ENCODE measurements at regions not wholly inside any gene's neighbourhood (a gene's known extent, or its start where the extent isn't known, plus 50 kb on each side); places are given as distances from the start of the nearest gene placed in this dataset.

DNA sequence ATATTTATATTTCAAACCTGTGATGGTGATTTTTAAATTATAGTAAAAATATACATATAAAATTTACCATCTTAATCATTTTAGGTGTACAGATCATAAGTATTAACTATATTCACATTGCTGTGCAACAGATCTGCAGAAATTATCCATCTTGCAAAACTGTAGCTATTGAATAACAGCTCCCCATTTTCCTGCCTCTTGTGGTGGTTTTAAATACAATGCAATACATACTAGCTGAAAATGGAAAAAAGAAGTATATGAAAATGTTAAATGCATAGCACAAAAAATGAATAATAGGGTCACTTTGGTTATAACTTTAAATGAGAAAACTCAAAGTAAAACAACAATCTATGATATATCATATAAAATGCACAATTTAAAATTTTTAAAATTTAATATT is 130.9 kb upstream of the VPREB1 start:
- no peak for TF ChIP-seq CTCF (IDR thresholded peaks at IDR 0.05; ENCODE audit: insufficient read depth, low read length, poor library complexity, severe bottlenecking)
- H3K27me3 ChIP-seq (ENCODE audit: control insufficient read depth, insufficient read depth, low read length), result no peaks in the 10 kb centered on the region
- H3K4me3 ChIP-seq (ENCODE audit: low read depth, low read length), result no peak overlapping the region
- DNase-seq (ENCODE audit: low read depth), result no peak
- H3K36me3 ChIP-seq (ENCODE audit: control insufficient read depth, insufficient read depth, low read length), result no peaks in the 10 kb centered on the region

DNA sequence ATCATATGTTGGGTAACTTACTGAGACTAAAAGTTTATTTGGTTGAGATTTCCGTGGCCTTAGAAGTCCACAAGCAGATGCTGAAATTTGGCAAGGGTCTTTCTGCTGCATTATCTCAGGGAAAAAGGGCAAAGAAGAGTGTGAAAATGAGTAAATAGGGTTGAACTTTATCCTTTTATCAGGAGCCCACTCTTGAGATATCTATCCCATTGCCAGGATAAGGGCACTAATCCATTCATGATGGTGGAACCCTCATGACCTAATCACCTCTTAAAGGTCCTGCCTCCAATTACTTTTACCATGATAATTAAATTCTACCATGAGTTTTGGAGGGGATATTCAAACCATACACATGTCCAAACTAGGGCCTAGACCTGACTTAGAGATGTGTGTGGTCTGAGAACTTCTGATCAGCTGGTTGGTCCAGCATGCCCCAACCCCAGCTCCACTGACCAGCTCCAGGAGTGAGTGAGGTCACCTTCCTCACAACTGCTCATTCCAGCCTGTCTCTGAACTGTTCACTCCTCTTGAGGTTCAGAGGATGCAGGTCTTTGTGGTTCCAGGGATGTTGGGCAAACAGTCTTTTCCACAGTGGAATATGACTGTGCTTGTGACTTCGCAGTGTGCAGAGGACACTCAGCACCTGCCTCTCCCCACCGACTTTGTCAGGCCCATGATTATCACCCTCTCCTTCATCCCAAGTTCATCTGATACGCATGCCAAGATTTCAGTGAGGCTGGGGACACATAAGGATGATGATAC is 130.1 kb upstream of the TOP3B start:
- Histone ChIP-seq H3K27me3 (ENCODE audit: control insufficient read depth, insufficient read depth, low read length) (no peaks in the 10 kb centered on the region), H3K4me3 (ENCODE audit: low read depth, low read length) (no peak overlapping the region), H3K36me3 (ENCODE audit: control insufficient read depth, insufficient read depth, low read length) (no peaks in the 10 kb centered on the region)
- no peak for DNase-seq (ENCODE audit: low read depth)
- no peak for TF ChIP-seq CTCF (IDR thresholded peaks at IDR 0.05; ENCODE audit: insufficient read depth, low read length, poor library complexity, severe bottlenecking)

- DNase-seq (ENCODE audit: low read depth), result no peak
- H3K27me3 ChIP-seq (ENCODE audit: control insufficient read depth, insufficient read depth, low read length), result no peaks in the 10 kb centered on the region
- no peak overlapping the region for H3K4me3 ChIP-seq (ENCODE audit: low read depth, low read length)
- no peaks in the 10 kb centered on the region for H3K36me3 ChIP-seq (ENCODE audit: control insufficient read depth, insufficient read depth, low read length)
- TF ChIP-seq CTCF (IDR thresholded peaks at IDR 0.05; ENCODE audit: insufficient read depth, low read length, poor library complexity, severe bottlenecking), result no peak
Measured at GRCh38 chr22:22111983-22112382, 129.4 kb upstream of the TOP3B start.

GRCh38 chr22:22111267-22111751 is 128.7 kb upstream of the TOP3B start:
- peak; percentile 84 for DNase-seq (ENCODE audit: low read depth)
- TF ChIP-seq CTCF (IDR thresholded peaks at IDR 0.05; ENCODE audit: insufficient read depth, low read length, poor library complexity, severe bottlenecking), result no peak
- H3K27me3 ChIP-seq (ENCODE audit: control insufficient read depth, insufficient read depth, low read length), result no peaks in the 10 kb centered on the region
- no peak overlapping the region for H3K4me3 ChIP-seq (ENCODE audit: low read depth, low read length)
- H3K36me3 ChIP-seq (ENCODE audit: control insufficient read depth, insufficient read depth, low read length), result no peaks in the 10 kb centered on the region

DNA sequence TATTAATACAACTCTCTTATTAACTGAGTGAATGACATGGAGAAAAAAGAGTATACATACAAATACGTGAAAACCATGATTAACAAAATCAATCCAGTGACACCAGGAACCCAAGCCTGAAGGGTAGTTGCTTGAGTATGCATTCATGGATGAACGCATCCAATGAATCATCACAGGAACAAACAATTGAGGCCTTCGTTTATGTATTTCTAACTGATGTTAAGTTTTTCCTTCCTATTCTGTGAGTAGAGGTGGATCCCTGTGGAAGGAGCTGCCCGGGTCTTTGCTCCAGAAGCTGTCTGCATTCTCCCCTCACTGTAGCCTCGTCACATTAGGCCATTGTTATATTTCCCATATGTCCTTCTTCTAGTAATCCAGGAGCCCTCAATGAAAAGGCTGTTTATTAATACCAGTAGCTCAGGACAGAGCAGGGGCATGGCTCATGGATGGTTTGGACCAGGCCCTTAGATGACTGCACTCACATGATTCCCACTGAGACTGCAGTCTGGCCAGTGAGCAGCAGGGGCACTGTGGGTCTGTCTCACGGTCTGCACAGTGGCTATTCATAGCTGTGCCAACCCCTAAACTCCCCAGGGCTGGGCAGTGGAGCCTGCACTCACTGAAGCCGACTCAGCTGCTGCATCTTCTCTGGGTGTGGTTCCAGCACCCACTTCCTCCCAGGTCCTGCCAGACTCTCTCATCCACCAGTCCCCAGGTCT is 128.1 kb upstream of the TOP3B start:
- no peaks in the 10 kb centered on the region for H3K36me3 ChIP-seq (ENCODE audit: control insufficient read depth, insufficient read depth, low read length)
- no peak overlapping the region for H3K4me3 ChIP-seq (ENCODE audit: low read depth, low read length)
- no peaks in the 10 kb centered on the region for H3K27me3 ChIP-seq (ENCODE audit: control insufficient read depth, insufficient read depth, low read length)
- DNase-seq (ENCODE audit: low read depth), result peak; percentile 60
- peak; percentile 74 for TF ChIP-seq CTCF (IDR thresholded peaks at IDR 0.05; ENCODE audit: insufficient read depth, low read length, poor library complexity, severe bottlenecking)

All from kidney epithelial cell (primary cell).